Prostate gland (tissue), 2 donors: ENCODE measurements at regions not wholly inside any gene's neighbourhood (a gene's known extent, or its start where the extent isn't known, plus 50 kb on each side); places are given as distances from the start of the nearest gene placed in this dataset.

ENCODE experiments used
- CTCF ChIP-seq, 4 experiments: fragments of 200-600 bp in 2 of 4; fragments of 450-650 bp in 2 of 4; sonication (generic) in 2 of 4; IDR thresholded peaks; 1 replicate in 3 of 4; 2 replicates in 1 of 4; pipeline ENCODE4 v1.5.1; 2016 to 2019; ENCODE audit warnings: antibody characterized with exemption in 4 of 4, mild to moderate bottlenecking in 2 of 4, moderate library complexity in 2 of 4
- POLR2A ChIP-seq: fragments of 450-650 bp; IDR thresholded peaks from one replicate; pipeline ENCODE4 v1.6.1; 2016; ENCODE audit warnings: antibody characterized with exemption, mild to moderate bottlenecking

GRCh38 chr18:4524096-4524495, 69.0 kb upstream of the DLGAP1 start:
- no peak for TF ChIP-seq POLR2A
- no peak for TF ChIP-seq CTCF (IDR thresholded peaks at IDR 0.05)
